SK-N-SH (cell line): ENCODE measurements at regions not wholly inside any gene's neighbourhood (a gene's known extent, or its start where the extent isn't known, plus 50 kb on each side); places are given as distances from the start of the nearest gene placed in this dataset.

Experiments
- CTCF ChIA-PET: fragments of 300-600, 350-600 bp; formaldehyde crosslinking; extraction: SDS; loops from one replicate; lab custom pipeline; 2021; lab: Yijun Ruan, JAX
- POLR2A ChIA-PET: fragments of 350-600 bp; sonication (Branson Sonifier 250); formaldehyde crosslinking; extraction: SDS; loops from one replicate; lab custom pipeline; 2020; ENCODE audit warnings: antibody characterized with exemption, inconsistent platforms; lab: Yijun Ruan, JAX
- DNase-seq: peaks from one replicate; pipeline ENCODE4 v3.0.0; 2012
- H2AFZ ChIP-seq: fragments of 200-600 bp; sonication (generic); 2 replicates; pipeline ENCODE4 v1.8.1; 2016; ENCODE audit warnings: antibody characterized with exemption, mild to moderate bottlenecking, low read depth
- H3F3A ChIP-seq: fragments of 200-600 bp; sonication (generic); replicated peaks from 2 replicates; pipeline ENCODE3; 2016; ENCODE audit warnings: antibody characterized with exemption, mild to moderate bottlenecking; ENCODE audit not compliant: insufficient read depth
- H3K27ac ChIP-seq, 2 experiments: fragments of 200-500 bp in 1 of 2; fragments of 200-600 bp in 1 of 2; sonication (Bioruptor generic) in 1 of 2; sonication (generic), shearing (Covaris generic) in 1 of 2; 2 replicates each; pipeline versions ENCODE4 v1.5.1 to v1.6.1; 2014 to 2016; ENCODE audit warnings: low read depth in 2 of 2, inconsistent platforms in 1 of 2, low read length in 1 of 2, mild to moderate bottlenecking in 1 of 2, mixed read lengths in 1 of 2
- H3K27me3 ChIP-seq: fragments of 200-600 bp; sonication (generic), shearing (Covaris generic); 2 replicates; pipeline ENCODE4 v1.6.1; 2016; ENCODE audit warnings: mixed run types; ENCODE audit not compliant: insufficient read depth
- H3K36me3 ChIP-seq, 2 experiments: fragments of 200-500 bp in 1 of 2; fragments of 200-600 bp in 1 of 2; sonication (Bioruptor generic) in 1 of 2; sonication (generic) in 1 of 2; replicated peaks in 1 of 2; 2 replicates each; pipeline versions ENCODE3 to v1.5.1; 2014 to 2016; ENCODE audit warnings: low read length in 1 of 2, mild to moderate bottlenecking in 1 of 2; ENCODE audit not compliant: insufficient read depth in 2 of 2, control insufficient read depth in 1 of 2
- H3K4me1 ChIP-seq, 2 experiments: fragments of 200-500 bp in 1 of 2; fragments of 200-600 bp in 1 of 2; sonication (Bioruptor generic) in 1 of 2; sonication (generic), shearing (Covaris generic) in 1 of 2; 2 replicates each; pipeline versions ENCODE4 v1.5.1 to v1.6.1; 2014 to 2016; ENCODE audit warnings: low read depth in 1 of 2, low read length in 1 of 2, mixed run types in 1 of 2; ENCODE audit not compliant: insufficient read depth in 2 of 2, control insufficient read depth in 1 of 2
- H3K4me2 ChIP-seq: fragments of 200-600 bp; sonication (generic), shearing (Covaris generic); 2 replicates; pipeline ENCODE4 v1.6.1; 2017; ENCODE audit warnings: mixed run types
- H3K4me3 ChIP-seq, 2 experiments: fragments of 200-500 bp in 1 of 2; fragments of 200-600 bp in 1 of 2; sonication (Bioruptor generic) in 1 of 2; sonication (generic), shearing (Covaris generic) in 1 of 2; 2 replicates each; pipeline versions ENCODE4 v1.5.1 to v1.8.1; 2014 to 2016; ENCODE audit warnings: low read depth in 2 of 2, inconsistent platforms in 1 of 2, low read length in 1 of 2, mild to moderate bottlenecking in 1 of 2, mixed read lengths in 1 of 2, moderate library complexity in 1 of 2
- H3K79me2 ChIP-seq: fragments of 200-600 bp; sonication (generic); 2 replicates; pipeline ENCODE4 v1.8.1; 2017; ENCODE audit warnings: mild to moderate bottlenecking; ENCODE audit not compliant: insufficient read depth
- H3K9ac ChIP-seq: fragments of 200-600 bp; sonication (generic); 2 replicates; pipeline ENCODE4 v1.6.1; 2017; ENCODE audit warnings: mixed run types
- H3K9me2 ChIP-seq: fragments of 200-600 bp; sonication (generic); 2 replicates; pipeline ENCODE4 v1.6.1; 2017; ENCODE audit warnings: mixed run types
- H3K9me3 ChIP-seq: fragments of 200-600 bp; sonication (generic); 2 replicates; pipeline ENCODE4 v1.6.1; 2017; ENCODE audit warnings: mixed run types, mild to moderate bottlenecking, moderate library complexity
- H4K20me1 ChIP-seq: fragments of 200-600 bp; sonication (generic); 2 replicates; pipeline ENCODE4 v1.6.1; 2017; ENCODE audit warnings: mild to moderate bottlenecking, mixed run types; ENCODE audit not compliant: insufficient read depth
- ELF1 ChIP-seq: IDR thresholded peaks from 2 replicates; pipeline ENCODE4 v1.4.0; 2012
- EZH2phosphoT487 ChIP-seq: fragments of 200-600 bp; sonication (generic); IDR thresholded peaks from 2 replicates; pipeline ENCODE4 v1.6.1; 2017; ENCODE audit warnings: low read depth, mixed run types, mild to moderate bottlenecking, antibody characterized with exemption, moderate library complexity, borderline replicate concordance
- FOXM1 ChIP-seq: IDR thresholded peaks from 2 replicates; pipeline ENCODE4 v1.4.0; 2012; ENCODE audit warnings: low read depth, mild to moderate bottlenecking
- GABPA ChIP-seq: IDR thresholded peaks from 2 replicates; pipeline ENCODE4 v1.4.0; 2012; ENCODE audit warnings: low read depth, mild to moderate bottlenecking
- GATA2 ChIP-seq: sonication (generic); formaldehyde crosslinking; IDR thresholded peaks from 2 replicates; pipeline ENCODE4 v1.5.0; 2020; ENCODE audit warnings: mild to moderate bottlenecking, missing genetic modification reagents
- MAX ChIP-seq: IDR thresholded peaks from 2 replicates; pipeline ENCODE4 v1.4.0; 2012; ENCODE audit warnings: low read depth
- MEF2A ChIP-seq: IDR thresholded peaks from 2 replicates; pipeline ENCODE4 v1.4.0; 2012; ENCODE audit warnings: low read depth, borderline replicate concordance
- MXI1 ChIP-seq: IDR thresholded peaks from 2 replicates; pipeline ENCODE4 v1.6.1; 2012; ENCODE audit warnings: mild to moderate bottlenecking, low read depth, low read length, improper control_type of control experiment
- NFIC ChIP-seq: IDR thresholded peaks from 2 replicates; pipeline ENCODE4 v1.4.0; 2012; ENCODE audit warnings: borderline replicate concordance
- NRF1 ChIP-seq: IDR thresholded peaks from 2 replicates; pipeline ENCODE4 v1.6.1; 2012; ENCODE audit warnings: low read depth, mild to moderate bottlenecking, low read length
- PBX3 ChIP-seq: IDR thresholded peaks from 2 replicates; pipeline ENCODE4; 2012
- POLR2AphosphoS5 ChIP-seq: IDR thresholded peaks from 2 replicates; pipeline ENCODE4 v1.6.1; 2012; ENCODE audit warnings: low read depth, low read length
- RCOR1 ChIP-seq: fragments of 150-350 bp; IDR thresholded peaks from 2 replicates; pipeline ENCODE4 v1.6.1; 2017; ENCODE audit warnings: antibody characterized with exemption, low read length
- RFX5 ChIP-seq: IDR thresholded peaks from 2 replicates; pipeline ENCODE4 v1.6.1; 2012; ENCODE audit warnings: mild to moderate bottlenecking, improper control_type of control experiment, low read length
- RXRA ChIP-seq: IDR thresholded peaks from 2 replicates; pipeline ENCODE4 v1.4.0; 2012; ENCODE audit warnings: low read depth, mild to moderate bottlenecking, borderline replicate concordance
- SMC3 ChIP-seq: IDR thresholded peaks from 2 replicates; pipeline ENCODE4 v1.6.1; 2012; ENCODE audit warnings: low read depth, low read length, improper control_type of control experiment
- TAF1 ChIP-seq: IDR thresholded peaks from 2 replicates; pipeline ENCODE4 v1.6.1; 2012; ENCODE audit warnings: low read depth, mild to moderate bottlenecking, low read length, moderate library complexity, borderline replicate concordance
- USF2 ChIP-seq: fragments of 150-350 bp; IDR thresholded peaks from 2 replicates; pipeline ENCODE4 v1.6.1; 2017; ENCODE audit warnings: antibody characterized with exemption, low read length, low read depth, borderline replicate concordance
- YY1 ChIP-seq: IDR thresholded peaks from 2 replicates; pipeline ENCODE4 v1.4.0; 2012; ENCODE audit warnings: low read depth, mild to moderate bottlenecking
- WGBS: methylation state at CpG from one replicate; pipeline ENCODE4 v1.1.6; 2017; ENCODE audit warnings: low lambda C conversion rate; 5-methylcytosine and 5-hydroxymethylcytosine counted together
- TF ChIP-seq, protein P1 (sequence below): IDR thresholded peaks from 2 replicates; pipeline ENCODE4 v1.6.1; 2012; ENCODE audit warnings: mild to moderate bottlenecking, low read depth, low read length, moderate library complexity
- TF ChIP-seq, protein P2 (sequence below): IDR thresholded peaks from 2 replicates; pipeline ENCODE4 v1.4.0; 2012; ENCODE audit warnings: low read depth, borderline replicate concordance

DNA sequence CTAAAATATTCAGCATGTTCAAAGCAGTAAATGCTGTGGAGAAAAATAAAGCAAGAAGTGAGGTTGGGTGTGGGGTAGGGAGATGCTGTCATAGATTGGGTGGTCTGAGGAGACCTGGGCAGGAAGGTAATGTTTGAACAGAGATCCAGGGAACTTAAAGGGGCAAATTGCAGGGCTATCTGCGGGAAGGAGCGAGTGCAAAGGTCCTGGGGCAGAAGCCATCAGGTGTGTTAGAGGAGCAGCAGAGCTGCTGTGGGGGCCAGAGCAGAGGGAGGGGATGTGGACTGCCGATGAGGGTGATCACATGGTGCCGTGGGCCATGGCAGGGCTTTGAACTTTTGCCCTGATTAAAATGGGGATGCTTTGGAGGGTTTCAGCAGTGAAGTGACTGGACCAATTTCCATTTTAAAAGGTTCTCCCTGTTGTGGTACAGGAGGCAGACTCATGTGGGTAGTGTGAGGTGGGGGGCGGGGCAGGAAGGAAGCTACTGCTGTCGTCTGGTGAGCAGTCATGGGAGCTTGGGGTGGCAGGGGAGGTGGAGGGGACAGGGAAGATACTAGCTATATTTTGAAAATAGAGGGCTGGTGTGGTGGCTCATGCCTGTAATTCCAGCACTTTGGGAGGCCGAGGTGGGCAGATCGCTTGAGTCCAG, 145.0 kb downstream of the AACS start (continued):
- TF ChIP-seq FOXM1 (no peak), TAF1 (no peak), GABPA (no peak), RCOR1 (no peak), YY1 (no peak)
- TF ChIP-seq, all 33 proteins: peak for 0

GRCh38 chr12:125211464-125211863, 146.2 kb downstream of the AACS start:
- Histone ChIP-seq H3K4me3 (no peak overlapping the region), H3K27me3 (no peaks in the 10 kb centered on the region), H3K9me3 (no peaks in the 10 kb centered on the region), H3K4me1 (no peaks in the 10 kb centered on the region), H3K4me2 (no peak overlapping the region), H3K27ac (no peak overlapping the region)
- POLR2A ChIA-PET = no interaction called here
- DNase-seq = no peak
- TF ChIP-seq YY1 (no peak), EZH2phosphoT487 (no peak), SMC3 (no peak), FOXM1 (no peak), GATA2 (CRISPR knock-in tag) (no peak), MAX (no peak), PBX3 (no peak), MXI1 (no peak), MEF2A (no peak), RFX5 (no peak), RCOR1 (no peak), NRF1 (no peak), USF2 (no peak), ELF1 (no peak), POLR2AphosphoS5 (no peak), RXRA (no peak), NFIC (no peak), GABPA (no peak)
- TF ChIP-seq, protein P1, sequence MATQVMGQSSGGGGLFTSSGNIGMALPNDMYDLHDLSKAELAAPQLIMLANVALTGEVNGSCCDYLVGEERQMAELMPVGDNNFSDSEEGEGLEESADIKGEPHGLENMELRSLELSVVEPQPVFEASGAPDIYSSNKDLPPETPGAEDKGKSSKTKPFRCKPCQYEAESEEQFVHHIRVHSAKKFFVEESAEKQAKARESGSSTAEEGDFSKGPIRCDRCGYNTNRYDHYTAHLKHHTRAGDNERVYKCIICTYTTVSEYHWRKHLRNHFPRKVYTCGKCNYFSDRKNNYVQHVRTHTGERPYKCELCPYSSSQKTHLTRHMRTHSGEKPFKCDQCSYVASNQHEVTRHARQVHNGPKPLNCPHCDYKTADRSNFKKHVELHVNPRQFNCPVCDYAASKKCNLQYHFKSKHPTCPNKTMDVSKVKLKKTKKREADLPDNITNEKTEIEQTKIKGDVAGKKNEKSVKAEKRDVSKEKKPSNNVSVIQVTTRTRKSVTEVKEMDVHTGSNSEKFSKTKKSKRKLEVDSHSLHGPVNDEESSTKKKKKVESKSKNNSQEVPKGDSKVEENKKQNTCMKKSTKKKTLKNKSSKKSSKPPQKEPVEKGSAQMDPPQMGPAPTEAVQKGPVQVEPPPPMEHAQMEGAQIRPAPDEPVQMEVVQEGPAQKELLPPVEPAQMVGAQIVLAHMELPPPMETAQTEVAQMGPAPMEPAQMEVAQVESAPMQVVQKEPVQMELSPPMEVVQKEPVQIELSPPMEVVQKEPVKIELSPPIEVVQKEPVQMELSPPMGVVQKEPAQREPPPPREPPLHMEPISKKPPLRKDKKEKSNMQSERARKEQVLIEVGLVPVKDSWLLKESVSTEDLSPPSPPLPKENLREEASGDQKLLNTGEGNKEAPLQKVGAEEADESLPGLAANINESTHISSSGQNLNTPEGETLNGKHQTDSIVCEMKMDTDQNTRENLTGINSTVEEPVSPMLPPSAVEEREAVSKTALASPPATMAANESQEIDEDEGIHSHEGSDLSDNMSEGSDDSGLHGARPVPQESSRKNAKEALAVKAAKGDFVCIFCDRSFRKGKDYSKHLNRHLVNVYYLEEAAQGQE = no peak
- TF ChIP-seq, protein P2, sequence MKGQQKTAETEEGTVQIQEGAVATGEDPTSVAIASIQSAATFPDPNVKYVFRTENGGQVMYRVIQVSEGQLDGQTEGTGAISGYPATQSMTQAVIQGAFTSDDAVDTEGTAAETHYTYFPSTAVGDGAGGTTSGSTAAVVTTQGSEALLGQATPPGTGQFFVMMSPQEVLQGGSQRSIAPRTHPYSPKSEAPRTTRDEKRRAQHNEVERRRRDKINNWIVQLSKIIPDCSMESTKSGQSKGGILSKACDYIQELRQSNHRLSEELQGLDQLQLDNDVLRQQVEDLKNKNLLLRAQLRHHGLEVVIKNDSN = no peak
- TF ChIP-seq, all 33 proteins: peak for 0
- H3K9me2 ChIP-seq = no peaks in the 10 kb centered on the region
- H3K36me3 ChIP-seq = no peaks in the 10 kb centered on the region
- 45% methylated on average over 7 of the region's 7 CpGs for WGBS
- no peaks in the 10 kb centered on the region for H4K20me1 ChIP-seq
- H2AFZ ChIP-seq = no peak overlapping the region
- H3F3A ChIP-seq = no peaks in the 10 kb centered on the region
- H3K9ac ChIP-seq = no peak overlapping the region
- CTCF ChIA-PET = interaction anchor here (0.9 kb wide), 1 partner anchor 9 kb away, joined by 3 read pairs; no protein-coding TSS in a partner anchor
- H3K79me2 ChIP-seq = no peaks in the 10 kb centered on the region
